MCF 10A (cell line): ENCODE measurements at regions not wholly inside any gene's neighbourhood (a gene's known extent, or its start where the extent isn't known, plus 50 kb on each side); places are given as distances from the start of the nearest gene placed in this dataset.
A peak's percentile ranks its signal among the peaks of the same experiment; 100 is the strongest.

ENCODE experiments used
- BruUV-seq: library from RNA; stranded (reverse); fragments of 400-500 nt; replicated peaks from 2 replicates; lab custom pipeline; 2021; lab: Mats Ljungman, UMichigan
- CTCF ChIA-PET: fragments of 300-600 bp; sonication (Branson Sonifier 250); formaldehyde crosslinking; extraction: SDS; loops from one replicate; lab custom pipeline; 2021; ENCODE audit warnings: antibody characterized with exemption, inconsistent platforms; lab: Yijun Ruan, JAX
- POLR2A ChIA-PET: fragments of 300-600, 350-650 bp; sonication (Branson Sonifier 250); formaldehyde crosslinking; extraction: SDS; loops from one replicate; lab custom pipeline; 2020; ENCODE audit warnings: antibody characterized with exemption, inconsistent platforms; lab: Yijun Ruan, JAX
- DNase-seq: peaks from one replicate; pipeline ENCODE4 v3.0.0-alpha.2; 2018; ENCODE audit not compliant: unreplicated experiment
- H3K27ac Mint-ChIP-seq: one replicate; pipeline ENCODE4 v1.8.0; 2022; ENCODE audit warnings: mild to moderate bottlenecking, low read depth, mixed read lengths; ENCODE audit not compliant: unreplicated experiment
- H3K27me3 Mint-ChIP-seq: one replicate; pipeline ENCODE4 v1.8.0; 2022; ENCODE audit warnings: mixed read lengths; ENCODE audit not compliant: insufficient read depth, unreplicated experiment
- H3K36me3 Mint-ChIP-seq: one replicate; pipeline ENCODE4 v1.8.0; 2022; ENCODE audit warnings: mild to moderate bottlenecking, moderate library complexity, mixed read lengths; ENCODE audit not compliant: insufficient read depth, unreplicated experiment
- H3K4me1 Mint-ChIP-seq: one replicate; pipeline ENCODE4 v1.8.0; 2022; ENCODE audit warnings: mixed read lengths; ENCODE audit not compliant: insufficient read depth, unreplicated experiment
- H3K4me3 Mint-ChIP-seq: one replicate; pipeline ENCODE4 v1.8.0; 2022; ENCODE audit warnings: mild to moderate bottlenecking, moderate library complexity, mixed read lengths; ENCODE audit not compliant: unreplicated experiment
- H3K9me3 Mint-ChIP-seq: one replicate; pipeline ENCODE4 v1.8.0; 2022; ENCODE audit warnings: mixed read lengths; ENCODE audit not compliant: unreplicated experiment
- intact Hi-C: fragments of 100-400 bp; cut with micrococcal nuclease; formaldehyde crosslinking; loops from 2 replicates; pipeline ENCODE4 v1.14.1; 2022
- TF ChIP-seq, protein P1 (sequence below): fragments of 200-600 bp; IDR thresholded peaks from one replicate; pipeline ENCODE4 v1.8.0; 2022; ENCODE audit warnings: antibody characterized with exemption, mild to moderate bottlenecking; ENCODE audit not compliant: unreplicated experiment

- ChIA-PET POLR2A (interaction anchor here (0.5 to 2.0 kb wide), 20 partner anchors 8 to 239 kb away, joined by 3 to 32 read pairs (median 4); partner anchors contain the start of gene CD55), CTCF (interaction anchor here (0.5 to 1.4 kb wide), 2 partner anchors 23 to 82 kb away, joined by 4 to 5 read pairs; partner anchors contain the start of gene CD55)
- Mint-ChIP-seq H3K27ac (peak overlapping the region; percentile 71), H3K9me3 (peaks cover 9% of the 10 kb centered on the region), H3K4me3 (no peak overlapping the region), H3K36me3 (no peaks in the 10 kb centered on the region), H3K4me1 (peaks cover 28% of the 10 kb centered on the region), H3K27me3 (no peaks in the 10 kb centered on the region)
- intact Hi-C loops: no loop called here
- DNase-seq: no peak
- no TSS peak for BruUV-seq
- TF ChIP-seq, protein P1, sequence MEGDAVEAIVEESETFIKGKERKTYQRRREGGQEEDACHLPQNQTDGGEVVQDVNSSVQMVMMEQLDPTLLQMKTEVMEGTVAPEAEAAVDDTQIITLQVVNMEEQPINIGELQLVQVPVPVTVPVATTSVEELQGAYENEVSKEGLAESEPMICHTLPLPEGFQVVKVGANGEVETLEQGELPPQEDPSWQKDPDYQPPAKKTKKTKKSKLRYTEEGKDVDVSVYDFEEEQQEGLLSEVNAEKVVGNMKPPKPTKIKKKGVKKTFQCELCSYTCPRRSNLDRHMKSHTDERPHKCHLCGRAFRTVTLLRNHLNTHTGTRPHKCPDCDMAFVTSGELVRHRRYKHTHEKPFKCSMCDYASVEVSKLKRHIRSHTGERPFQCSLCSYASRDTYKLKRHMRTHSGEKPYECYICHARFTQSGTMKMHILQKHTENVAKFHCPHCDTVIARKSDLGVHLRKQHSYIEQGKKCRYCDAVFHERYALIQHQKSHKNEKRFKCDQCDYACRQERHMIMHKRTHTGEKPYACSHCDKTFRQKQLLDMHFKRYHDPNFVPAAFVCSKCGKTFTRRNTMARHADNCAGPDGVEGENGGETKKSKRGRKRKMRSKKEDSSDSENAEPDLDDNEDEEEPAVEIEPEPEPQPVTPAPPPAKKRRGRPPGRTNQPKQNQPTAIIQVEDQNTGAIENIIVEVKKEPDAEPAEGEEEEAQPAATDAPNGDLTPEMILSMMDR: no peak
Observed at GRCh38 chr1:207239874-207240273, 81.6 kb upstream of the CD55 start.

DNA sequence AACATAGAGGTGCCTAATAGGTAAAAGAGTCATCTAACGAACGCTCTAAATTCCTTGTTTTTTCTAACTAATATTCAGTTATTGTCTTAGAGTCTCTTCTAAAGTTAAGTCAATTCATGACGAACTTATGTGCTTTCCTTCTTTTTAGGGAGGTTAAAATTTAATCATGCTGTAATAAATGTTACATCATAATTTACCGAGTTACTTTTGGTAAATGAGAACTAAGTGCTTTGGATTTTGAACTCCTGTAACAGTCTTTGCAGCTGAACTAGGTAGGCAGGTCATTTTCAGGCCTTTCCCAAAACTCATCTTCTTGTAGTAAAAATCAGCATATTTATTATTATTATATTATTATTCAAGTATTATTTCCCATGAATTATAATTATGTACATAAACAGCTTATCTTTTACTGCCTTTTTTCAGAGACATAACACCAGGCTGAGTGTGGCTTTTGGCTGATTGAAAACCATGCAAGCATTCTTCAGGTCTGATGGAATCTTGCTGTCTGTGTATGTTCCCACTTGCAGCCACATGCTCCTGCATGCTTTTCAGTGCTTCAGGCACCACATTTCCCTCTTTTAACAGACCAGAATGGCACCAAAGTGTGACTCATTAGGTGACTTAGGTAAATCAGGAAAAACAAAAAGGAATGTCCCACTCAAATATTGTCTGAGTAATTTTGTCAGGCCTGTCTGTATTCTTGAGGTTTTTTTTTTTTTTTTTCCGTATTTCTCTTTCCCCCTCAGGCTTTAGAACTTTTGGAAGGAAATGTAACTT is 81.0 kb upstream of the CD55 start:
- intact Hi-C loops: no loop called here
- Mint-ChIP-seq H3K9me3 (peaks cover 9% of the 10 kb centered on the region), H3K27me3 (no peaks in the 10 kb centered on the region), H3K27ac (peak overlapping the region; percentile 71), H3K4me1 (peaks cover 28% of the 10 kb centered on the region), H3K4me3 (peak overlapping the region; percentile 3), H3K36me3 (no peaks in the 10 kb centered on the region)
- ChIA-PET CTCF (interaction anchor here (0.5 to 1.7 kb wide), 3 partner anchors 23 to 81 kb away, joined by 4 to 5 read pairs (median 5); partner anchors contain the start of gene CD55), POLR2A (interaction anchor here (0.5 to 2.0 kb wide), 24 partner anchors 8 to 1299 kb away, joined by 3 to 32 read pairs (median 4); partner anchors contain the start of gene CD55)
- no TSS peak for BruUV-seq
- peak; percentile 94 for DNase-seq
- TF ChIP-seq, protein P1: no peak

DNA sequence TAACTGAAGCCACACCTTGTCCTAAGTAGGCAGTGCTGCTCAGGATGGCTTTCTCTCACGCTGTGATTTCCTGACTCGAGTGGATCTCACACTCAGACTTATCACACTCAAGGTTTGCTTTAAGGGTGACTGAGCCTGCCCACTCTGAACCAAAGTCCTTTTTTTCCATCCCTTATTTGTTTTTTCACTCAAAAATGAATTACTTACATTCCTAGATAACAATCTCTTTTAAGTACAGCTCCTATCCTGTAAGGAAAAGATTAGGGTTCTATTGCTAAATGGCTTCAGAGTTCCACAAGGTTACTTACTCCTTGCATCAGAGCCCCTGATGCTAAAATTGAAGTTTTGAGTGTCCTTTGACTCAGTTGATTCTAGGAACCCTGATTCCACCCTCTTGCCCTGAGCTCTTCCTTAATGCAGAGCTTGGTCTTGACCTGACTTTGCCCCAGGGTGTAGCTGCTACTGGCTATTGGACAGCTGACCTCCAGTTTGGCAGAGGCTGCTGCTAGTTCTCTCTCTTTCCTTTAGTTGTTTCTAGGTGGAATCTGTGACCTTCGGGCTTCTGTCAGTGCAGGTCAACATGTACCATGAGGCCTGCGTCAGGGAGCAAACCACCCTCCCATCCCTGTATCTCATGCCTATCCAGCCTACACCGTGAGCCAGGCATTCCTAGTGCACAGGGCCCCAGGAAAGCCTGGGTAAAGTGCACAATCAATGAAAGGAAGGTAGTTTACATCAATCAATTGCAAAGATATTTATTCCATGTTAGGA is 80.1 kb upstream of the CD55 start:
- H3K4me1 Mint-ChIP-seq: peaks cover 28% of the 10 kb centered on the region
- DNase-seq: peak; percentile 35
- peak overlapping the region; percentile 71 for H3K27ac Mint-ChIP-seq
- BruUV-seq: no TSS peak
- H3K4me3 Mint-ChIP-seq: peak overlapping the region; percentile 3
- intact Hi-C loops: no loop called here
- peaks cover 9% of the 10 kb centered on the region for H3K9me3 Mint-ChIP-seq
- ChIA-PET POLR2A (interaction anchor here (0.6 to 2.0 kb wide), 20 partner anchors 8 to 356 kb away, joined by 3 to 32 read pairs (median 4); partner anchors contain the start of gene CD55), CTCF (interaction anchor here (0.5 to 1.7 kb wide), 3 partner anchors 56 to 81 kb away, joined by 4 to 5 read pairs (median 5); partner anchors contain the start of gene CD55)
- TF ChIP-seq, protein P1: no peak
- no peaks in the 10 kb centered on the region for H3K36me3 Mint-ChIP-seq
- H3K27me3 Mint-ChIP-seq: no peaks in the 10 kb centered on the region
